Gastroesophageal sphincter (tissue), 3 donors: ENCODE measurements at regions not wholly inside any gene's neighbourhood (a gene's known extent, or its start where the extent isn't known, plus 50 kb on each side); places are given as distances from the start of the nearest gene placed in this dataset.
"Not testable (repeated sequence)": the region's sequence is repeated elsewhere in the genome, so short reads cannot be mapped to it uniquely, and the experiment has no call there.

Source experiments
- CTCF ChIP-seq, 4 experiments: fragments of 200-600 bp in 2 of 4; fragments of 450-650 bp in 2 of 4; sonication (generic) in 1 of 4; IDR thresholded peaks; one replicate each; pipeline ENCODE4 v1.5.1; 2017 to 2019; ENCODE audit warnings: antibody characterized with exemption in 4 of 4, mild to moderate bottlenecking in 2 of 4, moderate library complexity in 2 of 4
- POLR2A ChIP-seq, 2 donors: fragments of 450-650 bp; IDR thresholded peaks; one replicate each; pipeline ENCODE4 v1.6.1; 2017; ENCODE audit warnings: antibody characterized with exemption in 2 of 2, mild to moderate bottlenecking in 2 of 2, moderate library complexity in 1 of 2

- TF ChIP-seq CTCF, POLR2A (IDR thresholded peaks at IDR 0.05): not testable (repeated sequence)
These were observed 72.5 kb upstream of the BCL6 start for GRCh38 chr3:187817766-187818165.
